ENCODE measurements at regions not wholly inside any gene's neighbourhood (a gene's known extent, or its start where the extent isn't known, plus 50 kb on each side); places are given as distances from the start of the nearest gene placed in this dataset.

DNA sequence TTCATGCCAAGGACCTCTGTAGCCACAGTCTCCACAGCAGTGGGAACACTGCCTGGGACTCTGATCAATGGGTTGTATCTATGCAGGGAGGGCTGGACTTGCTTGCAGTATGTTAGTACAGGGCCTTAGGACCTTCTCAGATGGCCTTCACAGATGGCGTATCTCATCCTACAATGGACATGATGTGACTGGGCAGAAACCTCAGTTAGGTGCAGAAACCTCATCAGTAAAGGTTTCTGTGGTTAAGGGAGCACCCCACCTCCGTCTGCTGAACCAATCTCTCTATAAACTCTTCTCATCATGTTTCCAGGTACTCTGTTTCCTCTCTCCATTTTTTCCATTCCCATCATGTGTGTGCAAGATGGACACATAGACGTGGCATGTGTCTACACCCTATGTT, 154.9 kb downstream of the EVX1 start:
- TF ChIP-seq POLR2A (IDR thresholded peaks at IDR 0.05) (no peak), CTCF (IDR thresholded peaks at IDR 0.05) (no peak)

Data from right lobe of liver (tissue), 4 donors.